Uterus (tissue), 2 donors: ENCODE measurements at regions not wholly inside any gene's neighbourhood (a gene's known extent, or its start where the extent isn't known, plus 50 kb on each side); places are given as distances from the start of the nearest gene placed in this dataset.

Experiments
- POLR2A ChIP-seq, 2 donors: fragments of 450-650 bp; IDR thresholded peaks; one replicate each; pipeline ENCODE4 v1.6.1; 2016; ENCODE audit warnings: antibody characterized with exemption in 2 of 2, mild to moderate bottlenecking in 1 of 2, moderate library complexity in 1 of 2
- TF ChIP-seq, protein P1 (sequence below), 4 experiments: fragments of 200-600 bp in 2 of 4; fragments of 450-650 bp in 2 of 4; sonication (generic) in 2 of 4; IDR thresholded peaks; one replicate each; pipeline ENCODE4 v1.5.1; 2016 to 2019; ENCODE audit warnings: antibody characterized with exemption in 4 of 4, mild to moderate bottlenecking in 2 of 4, moderate library complexity in 1 of 4

DNA sequence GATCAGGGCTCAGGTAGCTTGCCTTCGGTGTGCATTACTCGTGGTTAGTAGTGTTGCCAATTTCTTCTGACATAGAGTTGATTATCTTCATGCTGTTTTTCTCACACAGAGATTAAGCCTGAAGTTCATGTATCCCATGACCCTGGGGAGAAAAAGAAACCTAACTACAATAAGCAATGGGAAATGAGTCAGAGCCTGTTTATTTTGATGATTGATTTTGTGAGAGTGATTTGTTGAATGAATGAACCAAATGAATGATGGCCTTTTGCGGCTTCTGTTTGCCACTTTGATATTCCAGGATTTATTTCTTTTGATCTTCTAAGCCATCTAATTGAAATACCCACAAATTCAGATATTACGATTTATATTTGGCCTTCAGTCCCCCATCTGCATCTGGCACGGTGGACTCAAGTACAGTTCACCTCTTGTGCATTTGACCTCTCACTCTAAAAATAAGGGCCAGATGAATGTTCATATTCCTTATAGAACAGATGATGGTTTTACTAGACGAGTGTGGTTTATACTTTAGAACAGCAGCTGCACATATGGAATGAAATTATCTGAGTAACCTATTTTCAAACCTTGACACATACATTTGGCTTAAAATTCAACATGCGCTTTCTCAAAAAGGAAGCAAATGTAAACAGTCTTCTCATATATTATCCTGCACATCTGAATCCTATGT is 110.7 kb downstream of the PLCE1 start:
- TF ChIP-seq, protein P1, sequence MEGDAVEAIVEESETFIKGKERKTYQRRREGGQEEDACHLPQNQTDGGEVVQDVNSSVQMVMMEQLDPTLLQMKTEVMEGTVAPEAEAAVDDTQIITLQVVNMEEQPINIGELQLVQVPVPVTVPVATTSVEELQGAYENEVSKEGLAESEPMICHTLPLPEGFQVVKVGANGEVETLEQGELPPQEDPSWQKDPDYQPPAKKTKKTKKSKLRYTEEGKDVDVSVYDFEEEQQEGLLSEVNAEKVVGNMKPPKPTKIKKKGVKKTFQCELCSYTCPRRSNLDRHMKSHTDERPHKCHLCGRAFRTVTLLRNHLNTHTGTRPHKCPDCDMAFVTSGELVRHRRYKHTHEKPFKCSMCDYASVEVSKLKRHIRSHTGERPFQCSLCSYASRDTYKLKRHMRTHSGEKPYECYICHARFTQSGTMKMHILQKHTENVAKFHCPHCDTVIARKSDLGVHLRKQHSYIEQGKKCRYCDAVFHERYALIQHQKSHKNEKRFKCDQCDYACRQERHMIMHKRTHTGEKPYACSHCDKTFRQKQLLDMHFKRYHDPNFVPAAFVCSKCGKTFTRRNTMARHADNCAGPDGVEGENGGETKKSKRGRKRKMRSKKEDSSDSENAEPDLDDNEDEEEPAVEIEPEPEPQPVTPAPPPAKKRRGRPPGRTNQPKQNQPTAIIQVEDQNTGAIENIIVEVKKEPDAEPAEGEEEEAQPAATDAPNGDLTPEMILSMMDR (IDR thresholded peaks at IDR 0.05), result no peak
- no peak for TF ChIP-seq POLR2A (IDR thresholded peaks at IDR 0.05)
